ENCODE measurements at regions not wholly inside any gene's neighbourhood (a gene's known extent, or its start where the extent isn't known, plus 50 kb on each side); places are given as distances from the start of the nearest gene placed in this dataset.

GRCh38 chr3:44069276-44069675 is 172.4 kb upstream of the TOPAZ1 start:
- TF ChIP-seq POLR2A (IDR thresholded peaks at IDR 0.05) (no peak), POLR2AphosphoS5 (IDR thresholded peaks at IDR 0.05; ENCODE audit: insufficient read depth in 1 of 2, low read depth in 1 of 2) (no peak), CTCF (IDR thresholded peaks at IDR 0.05) (no peak)
- Histone ChIP-seq H3K9me3 (no peaks in the 10 kb centered on the region), H3K36me3 (no peaks in the 10 kb centered on the region), H3K27ac (no peak overlapping the region), H3K27me3 (no peaks in the 10 kb centered on the region), H3K4me1 (no peaks in the 10 kb centered on the region), H3K4me3 (no peak overlapping the region)
- peak in 1 of 2 donors; percentile 40 for DNase-seq (ENCODE audit: extremely low spot score in 2 of 2)
- intact Hi-C loops (cut with DNase I): no loop called here

GRCh38 chr3:44070841-44071546 is 170.7 kb upstream of the TOPAZ1 start:
- intact Hi-C loops (cut with DNase I): no loop called here
- DNase-seq (ENCODE audit: extremely low spot score in 2 of 2): no peak

GRCh38 chr3:44072601-44073540 is 168.8 kb upstream of the TOPAZ1 start:
- no peak overlapping the region for H3K27ac ChIP-seq
- H3K9me3 ChIP-seq: no peaks in the 10 kb centered on the region
- intact Hi-C loops (cut with DNase I): no loop called here
- H3K27me3 ChIP-seq: no peaks in the 10 kb centered on the region
- no peaks in the 10 kb centered on the region for H3K36me3 ChIP-seq
- TF ChIP-seq POLR2A (IDR thresholded peaks at IDR 0.05) (no peak), CTCF (IDR thresholded peaks at IDR 0.05) (no peak), POLR2AphosphoS5 (IDR thresholded peaks at IDR 0.05; ENCODE audit: insufficient read depth in 1 of 2, low read depth in 1 of 2) (no peak)
- H3K4me1 ChIP-seq: no peaks in the 10 kb centered on the region
- H3K4me3 ChIP-seq: no peak overlapping the region
- DNase-seq (ENCODE audit: extremely low spot score in 2 of 2): peak in 1 of 2 donors; percentile 65

More at GRCh38 chr3:44070841-44071546, 170.7 kb upstream of the TOPAZ1 start:
- no peak for TF ChIP-seq POLR2A (IDR thresholded peaks at IDR 0.05)
- TF ChIP-seq CTCF (IDR thresholded peaks at IDR 0.05): no peak
- TF ChIP-seq POLR2AphosphoS5 (IDR thresholded peaks at IDR 0.05; ENCODE audit: insufficient read depth in 1 of 2, low read depth in 1 of 2): no peak
- no peaks in the 10 kb centered on the region for H3K9me3 ChIP-seq
- no peak overlapping the region for H3K27ac ChIP-seq
- H3K4me3 ChIP-seq: no peak overlapping the region
- no peaks in the 10 kb centered on the region for H3K36me3 ChIP-seq
- no peaks in the 10 kb centered on the region for H3K27me3 ChIP-seq
- no peaks in the 10 kb centered on the region for H3K4me1 ChIP-seq

GRCh38 chr3:44074181-44074580 is 167.5 kb upstream of the TOPAZ1 start:
- no peak overlapping the region for H3K4me3 ChIP-seq
- no peak for TF ChIP-seq CTCF (IDR thresholded peaks at IDR 0.05)
- no peak for TF ChIP-seq POLR2A (IDR thresholded peaks at IDR 0.05)
- no peak for TF ChIP-seq POLR2AphosphoS5 (IDR thresholded peaks at IDR 0.05; ENCODE audit: insufficient read depth in 1 of 2, low read depth in 1 of 2)
- H3K36me3 ChIP-seq: no peaks in the 10 kb centered on the region
- no peak for DNase-seq (ENCODE audit: extremely low spot score in 2 of 2)
- H3K27me3 ChIP-seq: no peaks in the 10 kb centered on the region
- no peaks in the 10 kb centered on the region for H3K9me3 ChIP-seq
- intact Hi-C loops (cut with DNase I): no loop called here
- H3K27ac ChIP-seq: no peak overlapping the region
- no peaks in the 10 kb centered on the region for H3K4me1 ChIP-seq

Data from vagina (tissue), 2 donors.